ENCODE measurements at regions not wholly inside any gene's neighbourhood (a gene's known extent, or its start where the extent isn't known, plus 50 kb on each side); places are given as distances from the start of the nearest gene placed in this dataset.

DNA sequence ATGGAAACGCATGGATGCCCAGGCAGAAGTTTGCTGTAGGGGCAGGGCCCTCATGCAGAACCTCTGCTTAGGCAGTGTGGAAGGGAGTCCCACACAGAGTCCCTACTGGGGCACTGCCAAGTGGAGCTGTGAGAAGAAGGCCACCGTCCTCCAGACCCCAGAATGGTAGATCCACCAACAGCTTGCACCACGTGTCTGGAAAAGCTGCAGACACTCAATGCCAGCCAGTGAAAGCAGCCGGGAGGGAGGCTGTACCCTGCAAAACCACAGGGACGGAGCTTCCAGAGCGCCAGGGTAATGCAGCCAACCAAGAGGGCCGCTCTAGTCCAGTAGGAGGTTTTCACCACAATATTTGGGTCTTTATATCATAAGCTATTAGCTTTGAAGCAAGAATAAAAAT lies 97.1 kb upstream of the IQSEC1 start:
- TF ChIP-seq, protein P1, sequence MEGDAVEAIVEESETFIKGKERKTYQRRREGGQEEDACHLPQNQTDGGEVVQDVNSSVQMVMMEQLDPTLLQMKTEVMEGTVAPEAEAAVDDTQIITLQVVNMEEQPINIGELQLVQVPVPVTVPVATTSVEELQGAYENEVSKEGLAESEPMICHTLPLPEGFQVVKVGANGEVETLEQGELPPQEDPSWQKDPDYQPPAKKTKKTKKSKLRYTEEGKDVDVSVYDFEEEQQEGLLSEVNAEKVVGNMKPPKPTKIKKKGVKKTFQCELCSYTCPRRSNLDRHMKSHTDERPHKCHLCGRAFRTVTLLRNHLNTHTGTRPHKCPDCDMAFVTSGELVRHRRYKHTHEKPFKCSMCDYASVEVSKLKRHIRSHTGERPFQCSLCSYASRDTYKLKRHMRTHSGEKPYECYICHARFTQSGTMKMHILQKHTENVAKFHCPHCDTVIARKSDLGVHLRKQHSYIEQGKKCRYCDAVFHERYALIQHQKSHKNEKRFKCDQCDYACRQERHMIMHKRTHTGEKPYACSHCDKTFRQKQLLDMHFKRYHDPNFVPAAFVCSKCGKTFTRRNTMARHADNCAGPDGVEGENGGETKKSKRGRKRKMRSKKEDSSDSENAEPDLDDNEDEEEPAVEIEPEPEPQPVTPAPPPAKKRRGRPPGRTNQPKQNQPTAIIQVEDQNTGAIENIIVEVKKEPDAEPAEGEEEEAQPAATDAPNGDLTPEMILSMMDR (IDR thresholded peaks at IDR 0.05; ENCODE audit: low read depth, low read length) = no peak
- TF ChIP-seq, protein P2, sequence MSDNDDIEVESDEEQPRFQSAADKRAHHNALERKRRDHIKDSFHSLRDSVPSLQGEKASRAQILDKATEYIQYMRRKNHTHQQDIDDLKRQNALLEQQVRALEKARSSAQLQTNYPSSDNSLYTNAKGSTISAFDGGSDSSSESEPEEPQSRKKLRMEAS (IDR thresholded peaks at IDR 0.05; ENCODE audit: low read depth, low read length) = no peak
- TF ChIP-seq POLR2A (IDR thresholded peaks at IDR 0.05; ENCODE audit: extremely low read depth, insufficient read length) (no peak), MYC (IDR thresholded peaks at IDR 0.05; ENCODE audit: low read depth, low read length) (no peak)

Measured in NB4 (cell line).